Activated CD4-positive, CD25-positive, alpha-beta regulatory T cell treated with anti-CD3 and anti-CD28 coated beads, Interleukin-2, amount 50 U/mL, for 72 hours (primary cell): ENCODE measurements at regions not wholly inside any gene's neighbourhood (a gene's known extent, or its start where the extent isn't known, plus 50 kb on each side); places are given as distances from the start of the nearest gene placed in this dataset.

ENCODE experiments used
- DNase-seq: peaks from one replicate; pipeline ENCODE4 v3.0.0; 2021

- no peak for DNase-seq
Measured at GRCh38 chr2:47264686-47265085, 88.4 kb upstream of the CALM2 start.

GRCh38 chr2:47264143-47264542 is 87.8 kb upstream of the CALM2 start:
- DNase-seq, result no peak

DNA sequence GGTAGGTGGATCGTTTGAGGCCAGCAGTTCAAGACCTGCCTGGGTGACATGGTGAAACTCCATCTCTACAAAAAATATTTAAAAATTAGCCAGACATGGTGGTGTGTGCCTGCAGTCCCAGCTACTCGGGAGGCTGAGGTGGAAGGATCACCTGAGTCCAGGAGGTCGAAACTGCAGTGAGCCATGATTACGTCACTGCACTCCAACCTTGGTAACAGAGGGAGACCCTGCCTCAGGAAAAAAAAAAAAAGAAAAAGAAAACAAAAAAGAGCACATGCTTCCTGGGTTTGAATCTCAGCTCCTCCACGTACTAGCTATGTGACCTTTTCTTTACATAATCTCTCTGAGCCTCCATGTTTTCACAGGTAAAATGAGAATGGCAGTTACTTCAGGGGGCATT is 86.3 kb upstream of the CALM2 start:
- no peak for DNase-seq

DNA sequence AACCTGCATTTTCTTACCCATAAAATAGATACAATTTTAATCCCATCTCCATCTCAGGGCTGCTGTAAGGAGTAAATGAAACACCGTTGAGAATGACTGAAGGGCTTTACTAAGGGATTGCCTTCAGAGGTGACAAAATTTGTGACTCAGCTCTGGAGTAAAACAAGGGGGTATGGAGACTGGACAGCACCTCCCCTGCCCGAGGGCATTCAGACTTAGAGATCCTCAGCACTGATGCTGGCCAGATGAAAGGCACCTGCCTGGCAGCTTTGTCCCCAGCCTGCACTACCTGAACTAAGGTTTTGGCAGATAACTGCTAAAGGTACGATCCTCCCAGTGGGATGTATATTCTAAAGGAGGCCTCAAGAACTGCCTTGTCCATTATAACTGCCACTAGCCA is 84.7 kb upstream of the CALM2 start:
- no peak for DNase-seq

GRCh38 chr2:47259829-47260228 is 83.5 kb upstream of the CALM2 start:
- no peak for DNase-seq

DNA sequence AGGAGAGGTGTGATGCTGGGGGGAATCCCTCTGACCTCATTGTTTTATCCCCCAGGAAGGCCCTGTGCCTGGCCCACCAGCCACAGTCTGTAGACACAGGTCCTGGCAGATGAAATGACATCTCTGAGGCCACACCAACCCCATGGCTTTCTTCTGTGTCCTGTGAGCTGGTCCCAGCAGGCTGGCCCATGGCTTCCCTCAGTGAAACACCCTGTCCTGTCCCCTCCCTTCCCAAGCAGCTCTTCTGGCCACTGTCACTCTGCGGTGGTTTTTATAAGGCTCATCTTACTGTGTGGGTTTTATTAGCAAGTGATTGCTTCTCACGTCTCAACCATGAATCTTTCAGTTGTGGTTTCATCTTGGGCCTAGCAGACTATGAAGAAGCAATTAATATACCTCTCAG is 81.6 kb upstream of the CALM2 start:
- no peak for DNase-seq

DNA sequence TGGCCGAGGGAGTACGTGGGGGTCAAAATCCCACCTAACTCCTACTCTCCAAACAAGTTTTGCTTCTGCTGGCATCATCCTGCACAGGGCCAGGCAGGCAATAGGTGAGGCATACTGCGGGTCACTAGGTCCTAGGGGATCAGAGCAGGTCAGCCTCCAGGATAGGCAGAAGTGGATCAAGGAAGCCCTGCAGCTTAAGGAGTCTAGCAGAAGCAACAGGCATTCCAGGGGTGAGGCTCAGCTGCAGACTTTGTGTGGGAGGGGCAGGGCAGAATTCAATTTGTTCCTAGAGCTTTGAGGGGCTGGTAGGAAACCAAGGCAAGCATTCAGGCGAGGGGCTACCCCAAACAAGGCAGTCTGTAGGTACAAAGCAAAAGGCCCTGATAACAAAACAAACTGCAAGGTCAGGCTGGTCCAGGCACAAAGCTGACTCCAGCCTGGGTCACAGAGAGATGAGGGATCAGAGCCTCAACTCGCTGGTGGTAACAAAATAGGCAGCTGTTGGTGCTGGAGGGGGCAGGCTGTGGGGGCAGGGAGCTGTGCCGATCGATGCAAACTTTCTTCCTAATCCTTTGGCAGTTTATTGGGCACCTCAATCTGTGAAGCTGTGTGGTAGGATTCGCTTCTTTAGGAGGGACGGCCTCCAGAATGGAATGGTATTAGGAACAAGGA is 80.2 kb upstream of the CALM2 start:
- DNase-seq, result no peak

DNA sequence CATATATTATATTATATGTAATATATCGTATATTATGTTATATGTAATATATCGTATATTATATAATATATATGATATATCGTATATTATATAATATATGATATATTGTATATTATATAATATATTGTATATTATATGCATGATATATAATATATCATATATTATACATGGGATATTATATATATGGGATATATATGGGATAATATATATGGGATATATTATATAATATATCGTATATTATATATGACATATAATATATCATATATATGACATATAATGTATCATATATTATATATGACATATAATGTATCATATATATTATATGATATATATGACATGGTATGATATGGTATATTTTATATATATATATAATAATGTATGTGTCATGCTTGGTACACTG is 79.5 kb upstream of the CALM2 start:
- DNase-seq, result no peak

DNA sequence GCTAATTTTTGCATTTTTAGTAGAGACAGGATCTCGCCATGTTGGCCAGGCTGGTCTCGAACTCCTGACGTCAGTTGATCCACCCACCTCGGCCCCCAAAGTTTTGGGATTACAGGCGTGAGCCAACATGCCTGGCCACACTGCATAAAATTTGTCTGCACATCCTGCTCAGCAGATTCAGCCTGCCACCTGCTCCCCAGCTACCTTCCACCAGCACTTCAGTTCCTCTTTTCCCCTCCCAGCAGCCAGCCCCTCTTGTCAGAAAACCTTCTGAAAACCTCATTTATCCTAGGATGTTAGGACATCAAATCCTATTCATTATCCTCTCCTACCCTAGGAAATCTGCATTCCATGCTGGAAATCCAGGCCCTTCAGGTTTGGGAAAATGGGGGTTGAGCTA is 78.2 kb upstream of the CALM2 start:
- DNase-seq, result no peak

DNA sequence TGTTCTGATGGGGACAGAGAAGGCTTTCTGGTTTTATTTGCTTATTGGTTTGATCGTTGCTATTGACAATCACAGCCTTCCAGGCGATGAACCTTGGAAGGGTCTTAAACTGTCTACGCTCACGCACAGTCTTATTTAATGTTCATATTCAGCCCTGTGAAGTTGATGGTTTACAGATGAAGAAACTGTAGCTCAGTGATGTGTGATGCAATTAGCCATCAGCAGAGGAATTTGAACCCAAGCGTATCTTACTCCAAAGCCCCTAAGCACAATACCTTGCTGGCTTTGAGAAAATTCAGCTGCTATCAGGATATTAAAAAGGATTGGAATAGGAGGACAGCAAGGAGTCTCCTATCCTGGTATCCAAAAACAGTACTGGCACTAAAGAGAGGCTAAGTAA is 77.1 kb upstream of the CALM2 start:
- no peak for DNase-seq

- no peak for DNase-seq
Measured at GRCh38 chr2:47251404-47251675, 75.0 kb upstream of the CALM2 start.

DNA sequence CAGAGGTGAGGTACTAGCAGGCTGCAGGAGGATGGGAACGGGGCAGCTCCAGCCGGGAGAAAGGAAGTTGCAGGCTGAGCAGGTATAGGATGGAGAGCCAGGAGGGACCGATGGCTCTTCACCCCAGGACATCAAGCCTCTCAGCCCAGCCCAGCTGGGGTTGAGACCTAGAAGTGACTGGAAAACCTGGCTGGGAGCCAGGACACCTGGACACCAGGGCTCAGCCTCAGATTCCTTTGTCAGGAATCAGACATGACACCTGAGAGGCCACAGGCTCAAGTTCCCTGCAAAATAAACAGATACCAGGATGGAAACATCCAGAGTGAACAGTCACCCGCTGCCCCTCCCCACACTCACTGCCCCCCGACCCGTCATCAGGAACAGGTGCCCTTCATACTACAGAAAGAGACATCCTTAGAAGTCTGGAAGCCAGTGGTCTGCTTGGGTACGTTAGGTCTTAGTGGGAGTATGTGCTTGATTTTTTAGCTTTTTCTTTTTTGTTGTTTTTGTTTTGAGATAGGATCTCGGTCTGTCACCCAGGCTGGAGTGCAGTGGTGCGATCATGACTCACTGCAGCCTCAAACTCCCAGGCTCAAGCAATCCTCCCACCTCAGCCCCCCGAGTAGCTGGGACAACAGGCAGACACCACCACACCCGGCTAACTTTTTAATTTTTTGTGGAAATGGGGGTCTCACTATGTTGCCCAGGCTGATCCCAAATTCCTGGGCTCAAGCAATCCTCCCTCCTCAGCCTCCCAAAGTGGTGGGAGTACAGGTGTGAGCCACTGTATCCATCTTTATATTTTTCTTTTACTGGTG is 74.5 kb upstream of the CALM2 start:
- DNase-seq, result no peak

GRCh38 chr2:47249931-47250330 is 73.6 kb upstream of the CALM2 start:
- DNase-seq, result no peak

- DNase-seq, result no peak
Measured at GRCh38 chr2:47249157-47249900, 73.0 kb upstream of the CALM2 start.

DNA sequence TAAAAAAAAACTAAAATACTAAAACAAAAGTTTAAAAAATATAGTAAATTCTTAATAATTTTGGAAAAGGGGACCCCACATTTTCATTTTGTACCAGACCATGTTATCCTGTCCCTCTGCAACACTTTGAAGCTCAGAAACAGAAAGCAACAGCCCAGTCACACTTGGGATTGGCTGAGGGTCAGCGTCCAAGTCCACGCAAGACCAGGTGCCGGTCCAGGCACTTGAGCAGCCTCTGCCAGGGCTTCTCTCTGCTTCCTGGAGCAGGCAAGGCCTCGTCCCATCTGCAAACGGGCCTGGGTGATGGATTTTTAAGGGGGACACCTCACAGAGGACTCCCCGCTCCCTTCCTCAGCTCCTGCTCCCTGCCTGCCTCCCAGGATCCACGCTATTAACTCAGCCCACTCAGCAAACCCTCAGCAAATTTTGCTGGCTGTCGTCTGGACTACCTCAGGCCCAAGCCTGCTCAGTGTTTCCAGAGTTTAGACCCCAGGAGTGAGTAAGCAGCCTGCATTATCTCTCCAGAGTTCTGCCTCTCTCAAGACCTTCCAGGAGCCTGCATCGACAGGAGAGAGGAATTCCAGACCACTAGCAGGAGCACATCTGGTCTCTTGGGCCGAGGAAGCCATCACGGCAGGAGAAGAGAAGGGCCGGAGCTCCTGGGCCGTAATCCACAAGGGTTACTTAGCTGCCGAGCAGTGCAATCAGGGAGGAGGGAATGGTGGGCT is 67.4 kb upstream of the CALM2 start:
- no peak for DNase-seq

DNA sequence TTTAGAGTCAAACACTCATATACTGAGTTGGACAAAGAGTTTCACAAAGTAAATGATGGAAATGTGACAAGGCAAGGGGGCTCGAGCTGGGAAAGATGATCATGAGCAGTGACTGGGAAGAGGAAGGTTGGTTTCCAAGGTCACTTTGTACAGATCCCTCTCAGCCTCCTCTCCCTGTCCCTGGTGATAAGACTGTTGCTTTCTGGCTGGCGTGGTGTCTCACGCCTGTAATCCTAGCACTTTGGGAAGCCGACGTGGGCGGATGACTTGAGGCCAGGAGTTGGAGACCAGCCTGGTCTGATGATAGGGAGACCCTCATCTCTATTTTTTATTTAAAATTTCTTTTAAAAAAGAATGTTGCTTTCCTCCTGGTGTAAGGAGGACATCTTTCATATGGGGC is 65.4 kb upstream of the CALM2 start:
- no peak for DNase-seq

- DNase-seq, result no peak
Measured at GRCh38 chr2:47239119-47239969, 63.0 kb upstream of the CALM2 start.

DNA sequence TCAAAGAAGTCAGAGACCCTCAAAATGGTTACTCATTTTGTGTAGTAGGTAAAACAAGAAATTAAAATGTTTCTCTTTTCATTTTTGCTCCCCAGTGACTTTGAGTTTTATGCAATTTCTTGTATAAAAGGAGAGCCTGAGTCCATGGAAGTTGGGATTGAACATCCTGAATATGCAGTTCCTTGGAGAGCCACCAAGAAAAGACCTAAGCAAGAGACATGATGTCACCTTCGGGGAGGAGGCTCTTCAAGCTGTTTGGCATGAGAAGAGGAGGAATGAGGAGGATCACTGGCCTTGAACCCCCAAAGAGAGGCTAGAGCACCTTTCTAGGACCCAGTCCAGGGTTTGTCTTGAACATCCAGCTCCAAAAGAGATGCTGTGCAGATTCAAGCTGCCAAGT is 62.3 kb upstream of the CALM2 start:
- no peak for DNase-seq

- no peak for DNase-seq
Measured at GRCh38 chr2:47237375-47238334, 61.3 kb upstream of the CALM2 start.

DNA sequence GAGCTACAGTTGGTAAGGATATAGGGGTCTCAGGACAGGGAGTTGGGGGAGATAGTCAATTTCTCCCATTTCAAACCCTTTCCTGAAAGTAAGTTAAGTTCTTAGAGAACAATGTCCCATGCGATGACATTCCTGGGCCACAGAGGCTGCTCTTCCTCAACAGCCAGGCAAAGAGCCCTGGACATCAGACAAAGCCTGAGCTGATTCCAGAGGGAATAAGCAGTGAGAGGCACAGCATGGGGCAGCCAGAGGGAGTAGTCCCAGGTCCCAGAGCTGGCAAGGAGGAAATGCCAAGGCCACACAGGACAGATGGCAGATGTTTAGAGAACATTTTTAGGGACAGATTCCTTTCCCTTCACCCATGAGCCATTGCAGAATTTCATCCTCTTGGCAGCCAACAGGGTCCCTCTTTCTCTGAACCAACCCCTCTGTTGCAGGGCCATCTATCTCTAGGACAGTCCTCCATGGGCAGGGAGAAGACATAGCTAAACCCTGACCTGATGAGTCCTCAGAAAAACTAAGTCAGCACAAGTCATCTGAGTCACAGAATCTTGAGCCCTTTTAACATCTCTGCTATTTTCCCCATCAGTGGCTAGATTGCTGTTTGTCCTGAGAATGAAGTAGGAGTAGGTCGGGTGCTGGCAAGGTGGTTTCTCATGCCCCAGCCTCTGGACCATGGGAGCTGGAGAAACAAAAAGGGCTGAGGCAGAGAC is 60.3 kb upstream of the CALM2 start:
- DNase-seq, result no peak

- no peak for DNase-seq
Measured at GRCh38 chr2:47235132-47235531, 58.8 kb upstream of the CALM2 start.
